Adrenal gland (tissue), 9 donors: ENCODE measurements at regions not wholly inside any gene's neighbourhood (a gene's known extent, or its start where the extent isn't known, plus 50 kb on each side); places are given as distances from the start of the nearest gene placed in this dataset.

Source experiments
- DNase-seq, 7 donors: peaks; one replicate each; pipeline ENCODE4 v3.0.0-alpha.2; 2019 to 2020
- H3K27ac ChIP-seq, 5 donors: fragments of 200-600 bp; sonication (generic) in 4 of 5; 1 replicate in 3 of 5; 2 replicates in 2 of 5; pipeline versions ENCODE4 v1.5.1 to v1.8.0; 2016 to 2020; ENCODE audit warnings: mild to moderate bottlenecking in 1 of 5
- H3K27me3 ChIP-seq: fragments of 200-600 bp; 2 replicates; pipeline ENCODE4 v1.8.0; 2021
- H3K36me3 ChIP-seq, 2 donors: fragments of 200-600 bp; replicated peaks in 1 of 2; 1 replicate in 1 of 2; 2 replicates in 1 of 2; pipeline versions ENCODE4 v1.5.1 to v1.8.0; 2018 to 2022
- H3K4me1 ChIP-seq, 2 donors: fragments of 200-600 bp; replicated peaks in 1 of 2; 1 replicate in 1 of 2; 2 replicates in 1 of 2; pipeline versions ENCODE4 v1.5.1 to v1.8.0; 2018 to 2021
- H3K4me3 ChIP-seq, 4 donors: fragments of 200-600 bp; sonication (generic) in 3 of 4; one replicate each; pipeline ENCODE4 v1.5.1; 2016 to 2018
- H3K9me3 ChIP-seq, 3 donors: fragments of 200-600 bp; sonication (generic) in 1 of 3; replicated peaks in 1 of 3; 1 replicate in 2 of 3; 2 replicates in 1 of 3; pipeline versions ENCODE4 v1.5.1 to v1.8.0; 2016 to 2021
- CTCF ChIP-seq, 6 experiments: fragments of 450-650 bp in 4 of 6; fragments of 200-600 bp in 2 of 6; sonication (generic) in 1 of 6; IDR thresholded peaks; 1 replicate in 5 of 6; 2 replicates in 1 of 6; pipeline versions ENCODE4 v1.5.1 to v1.8.0; 2016 to 2021; ENCODE audit warnings: antibody characterized with exemption in 6 of 6, mild to moderate bottlenecking in 2 of 6, moderate library complexity in 1 of 6
- POLR2A ChIP-seq, 2 donors: fragments of 450-650 bp; IDR thresholded peaks; one replicate each; pipeline ENCODE4 v1.6.1; 2017; ENCODE audit warnings: antibody characterized with exemption in 2 of 2, mild to moderate bottlenecking in 2 of 2, moderate library complexity in 1 of 2
- WGBS, 4 donors: extraction: QIAGEN DNeasy Blood & Tissue Kit in 2 of 4; methylation state at CpG; one replicate each; pipeline versions ENCODE4 v1.1.5 to v1.1.7; 2013 to 2017; 5-methylcytosine and 5-hydroxymethylcytosine counted together
- intact Hi-C, 2 donors: fragments of 100-400 bp; cut with DNase I; formaldehyde crosslinking; loops; one replicate each; pipeline versions ENCODE4 v1.14.1 to v1.15.0; 2022 to 2023
- donor health status: healthy with polysubstance abuse.
- donor health status: Bipolar disorder and iron deficiency.
- donor health status: DM: yes; HTN: yes; CAD: no.
- donor health status: DM: no; HTN: no; CAD: no.
- donor health status: DM: no; HTN: no; CAD: no.

- Histone ChIP-seq H3K9me3 (no peaks in the 10 kb centered on the region), H3K27me3 (no peaks in the 10 kb centered on the region), H3K4me1 (no peaks in the 10 kb centered on the region), H3K36me3 (no peaks in the 10 kb centered on the region), H3K4me3 (no peak overlapping the region), H3K27ac (no peak overlapping the region)
- no peak for DNase-seq
- no peak for TF ChIP-seq CTCF (IDR thresholded peaks at IDR 0.05)
- TF ChIP-seq POLR2A (IDR thresholded peaks at IDR 0.05) = no peak
- intact Hi-C loops = no loop called here
These were observed 979.2 kb downstream of the MRPL39 start for GRCh38 chr21:24628046-24628445.

- DNase-seq = no peak
- H3K9me3 ChIP-seq = no peaks in the 10 kb centered on the region
- H3K4me1 ChIP-seq = no peaks in the 10 kb centered on the region
- H3K27ac ChIP-seq = no peak overlapping the region
- WGBS, 4 donors = 66 to 72% (median 68%) methylated on average over 2 of the region's 2 CpGs
- no peaks in the 10 kb centered on the region for H3K36me3 ChIP-seq
- no peak for TF ChIP-seq CTCF (IDR thresholded peaks at IDR 0.05)
- no peak for TF ChIP-seq POLR2A (IDR thresholded peaks at IDR 0.05)
- intact Hi-C loops = no loop called here
- H3K4me3 ChIP-seq = no peak overlapping the region
- H3K27me3 ChIP-seq = no peaks in the 10 kb centered on the region
These were observed 989.5 kb downstream of the MRPL39 start for GRCh38 chr21:24617819-24618218.

- Histone ChIP-seq H3K36me3 (no peaks in the 10 kb centered on the region), H3K27me3 (no peaks in the 10 kb centered on the region), H3K4me3 (no peak overlapping the region), H3K9me3 (no peaks in the 10 kb centered on the region), H3K4me1 (no peaks in the 10 kb centered on the region), H3K27ac (no peak overlapping the region)
- WGBS, 4 donors = 78 to 91% (median 84%) methylated on average over 3 of the region's 3 CpGs
- no peak for DNase-seq
- TF ChIP-seq CTCF (IDR thresholded peaks at IDR 0.05) (no peak), POLR2A (IDR thresholded peaks at IDR 0.05) (no peak)
- intact Hi-C loops = no loop called here
These were observed 1013.2 kb downstream of the MRPL39 start for GRCh38 chr21:24594082-24594481.

GRCh38 chr21:24590261-24590660 lies 1017.0 kb downstream of the MRPL39 start:
- 43 to 59% (median 52%) methylated on average over 3 of the region's 3 CpGs for WGBS, 4 donors
- no peaks in the 10 kb centered on the region for H3K9me3 ChIP-seq
- H3K36me3 ChIP-seq = no peaks in the 10 kb centered on the region
- TF ChIP-seq CTCF (IDR thresholded peaks at IDR 0.05) = no peak
- TF ChIP-seq POLR2A (IDR thresholded peaks at IDR 0.05) = no peak
- DNase-seq = no peak
- intact Hi-C loops = no loop called here
- H3K4me1 ChIP-seq = no peaks in the 10 kb centered on the region
- no peak overlapping the region for H3K4me3 ChIP-seq
- no peak overlapping the region for H3K27ac ChIP-seq
- no peaks in the 10 kb centered on the region for H3K27me3 ChIP-seq
